HuH-7 (cell line): ENCODE measurements at regions not wholly inside any gene's neighbourhood (a gene's known extent, or its start where the extent isn't known, plus 50 kb on each side); places are given as distances from the start of the nearest gene placed in this dataset.
"Not testable (repeated sequence)": the region's sequence is repeated elsewhere in the genome, so short reads cannot be mapped to it uniquely, and the experiment has no call there.

Source experiments
- DNase-seq: peaks from one replicate; pipeline ENCODE4 v3.0.0; 2011; ENCODE audit warnings: low spot score

DNA sequence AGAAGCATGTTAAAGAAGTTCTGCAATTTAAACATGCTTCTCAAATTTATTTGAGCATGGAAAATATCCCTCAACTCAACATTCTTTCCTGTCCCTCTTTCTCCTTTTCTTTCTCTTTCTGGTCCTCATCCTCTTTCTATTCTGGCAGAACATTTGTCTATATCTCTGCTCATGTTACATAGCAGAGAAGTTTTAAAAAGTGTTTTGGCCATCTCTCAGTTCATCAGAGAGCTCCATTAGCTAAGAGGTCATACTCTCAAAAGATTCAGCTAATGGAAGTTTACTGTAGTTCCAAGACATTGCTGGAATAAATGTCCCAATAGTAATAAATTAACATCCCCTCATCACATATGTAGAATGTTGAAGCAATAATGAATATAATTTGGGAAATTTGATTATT is 53.5 kb downstream of the XCL2 start:
- no peak for DNase-seq

DNA sequence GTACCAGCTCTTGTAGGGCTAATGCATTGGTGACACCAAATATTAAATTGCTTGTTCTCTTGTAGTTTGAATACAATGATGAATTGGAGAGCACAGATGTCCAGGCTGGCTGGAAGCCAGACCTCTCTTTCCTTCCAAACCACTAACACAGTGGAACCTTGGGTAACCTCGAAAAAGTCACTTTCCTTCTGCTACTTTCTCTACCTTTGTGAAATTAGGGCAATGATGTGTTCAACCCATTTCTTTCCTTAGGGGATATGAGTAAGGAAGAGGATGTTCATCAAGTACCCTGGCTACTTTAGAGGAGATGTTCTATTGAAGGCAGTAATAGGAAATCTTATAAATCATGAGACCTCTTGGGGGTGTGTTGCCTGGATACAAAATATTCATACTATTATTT is 55.7 kb downstream of the XCL2 start:
- no peak for DNase-seq

- not testable (repeated sequence) for DNase-seq
Measured at GRCh38 chr1:168486820-168487219, 57.0 kb downstream of the XCL2 start.

DNA sequence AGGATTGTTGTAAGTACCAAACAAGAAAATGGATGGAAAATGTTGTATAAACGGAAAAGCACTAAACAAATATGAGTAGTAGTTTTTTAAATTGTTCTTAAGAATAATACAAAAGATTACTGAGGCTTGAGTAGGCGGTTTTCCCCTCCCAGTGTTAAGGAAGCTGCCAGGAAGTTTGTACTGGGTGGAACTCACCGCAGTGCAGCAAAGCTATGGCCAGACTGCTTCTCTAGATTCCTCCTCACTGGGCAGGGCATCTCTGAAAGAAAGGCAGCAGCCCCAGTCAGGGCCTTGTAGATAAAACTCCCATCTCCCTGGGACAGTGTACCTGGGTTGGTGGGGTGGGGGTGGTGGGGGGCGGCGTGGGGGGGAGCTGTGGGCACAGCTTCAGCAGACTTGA is 58.7 kb downstream of the XCL2 start:
- DNase-seq: no peak

- no peak for DNase-seq
Measured at GRCh38 chr1:168484083-168484482, 59.7 kb downstream of the XCL2 start.

- DNase-seq: no peak
Measured at GRCh38 chr1:168483539-168483938, 60.3 kb downstream of the XCL2 start.

DNA sequence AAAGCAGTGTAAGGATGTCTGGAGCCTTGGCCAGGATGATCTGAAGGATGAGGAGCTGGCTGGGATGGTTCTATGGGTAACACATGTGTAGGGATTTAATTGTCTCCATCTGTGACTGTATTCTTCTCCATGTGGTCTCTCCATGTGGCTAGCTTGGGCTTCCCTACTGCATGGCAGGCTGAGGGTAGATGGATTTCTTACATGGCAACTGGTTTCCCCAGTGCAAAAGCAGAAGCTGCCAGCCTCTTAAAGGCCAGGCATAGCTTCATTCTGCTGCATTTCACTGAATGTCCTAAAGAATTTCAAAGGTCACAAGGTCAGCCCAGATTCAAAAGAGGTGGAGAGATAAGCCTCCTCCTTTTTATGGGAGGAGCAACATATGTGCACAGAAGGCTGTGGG is 61.7 kb downstream of the XCL2 start:
- no peak for DNase-seq

- no peak for DNase-seq
Measured at GRCh38 chr1:168481586-168481985, 62.2 kb downstream of the XCL2 start.

DNA sequence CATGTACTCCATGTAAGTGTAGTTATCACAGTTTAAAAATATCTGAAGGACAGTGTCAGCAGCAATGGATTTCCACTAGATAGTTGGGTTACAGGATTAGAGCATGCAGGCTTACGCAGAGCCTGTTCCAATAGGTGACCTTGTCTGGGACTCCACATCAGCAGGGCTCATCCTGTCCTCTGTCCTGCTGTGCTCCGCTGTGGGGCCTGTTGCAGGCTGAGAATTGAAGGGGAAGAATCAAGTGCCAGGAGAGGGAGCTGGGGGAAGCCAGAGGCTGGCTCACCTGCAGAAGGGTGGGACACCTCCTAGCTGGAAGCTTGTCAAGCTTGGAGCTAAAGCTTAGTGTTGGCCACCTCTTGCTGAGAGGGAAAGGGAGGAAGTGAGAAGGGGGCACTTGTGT is 62.8 kb downstream of the XCL2 start:
- no peak for DNase-seq

GRCh38 chr1:168477792-168478191 is 66.0 kb downstream of the XCL2 start:
- DNase-seq: no peak

GRCh38 chr1:168476588-168477385 is 67.0 kb downstream of the XCL2 start:
- DNase-seq: no peak

DNA sequence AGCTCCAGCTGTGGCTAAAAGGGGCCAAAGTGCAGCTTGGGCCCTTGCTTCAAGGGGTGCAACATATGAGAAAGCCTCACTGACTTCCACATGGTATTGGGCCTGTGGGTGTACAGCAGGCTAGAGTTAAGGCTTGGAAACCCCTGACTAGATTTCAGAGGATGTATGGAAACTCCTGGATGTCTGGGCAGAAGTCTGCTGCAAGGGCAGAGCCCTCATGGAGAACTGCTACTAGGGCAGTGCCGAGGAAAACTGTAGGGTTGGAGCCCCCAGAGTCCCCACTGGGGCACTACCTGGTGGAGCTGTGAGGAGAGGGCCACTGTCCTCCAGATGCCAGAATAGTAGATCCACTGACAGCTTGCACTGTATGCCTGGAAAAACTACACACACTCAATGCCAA is 69.5 kb downstream of the XCL2 start:
- DNase-seq: no peak

- DNase-seq: no peak
Measured at GRCh38 chr1:168473126-168473525, 70.7 kb downstream of the XCL2 start.

DNA sequence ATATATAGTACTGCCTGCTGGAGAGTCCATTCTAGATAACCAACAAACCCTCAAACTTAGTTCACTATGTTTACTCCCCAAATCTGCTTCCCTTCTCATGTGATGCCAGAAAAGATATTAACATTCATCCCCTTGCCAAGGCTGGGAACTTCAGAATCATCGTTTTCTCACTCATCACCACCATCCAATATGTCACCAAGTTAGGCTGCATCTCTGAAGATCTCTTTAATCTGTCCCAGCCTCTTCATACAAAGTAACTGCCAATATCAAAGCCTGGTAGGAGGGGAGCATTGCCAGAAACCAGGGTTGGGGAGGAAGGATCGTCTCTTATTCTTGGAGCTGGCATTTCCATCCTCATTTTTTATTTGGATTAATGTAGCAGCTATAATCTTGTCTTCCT is 71.6 kb downstream of the XCL2 start:
- no peak for DNase-seq

- no peak for DNase-seq
Measured at GRCh38 chr1:168470901-168471431, 72.8 kb downstream of the XCL2 start.

GRCh38 chr1:168469690-168470089 is 74.1 kb downstream of the XCL2 start:
- DNase-seq: no peak

- no peak for DNase-seq
Measured at GRCh38 chr1:168468822-168469221, 75.0 kb downstream of the XCL2 start.

DNA sequence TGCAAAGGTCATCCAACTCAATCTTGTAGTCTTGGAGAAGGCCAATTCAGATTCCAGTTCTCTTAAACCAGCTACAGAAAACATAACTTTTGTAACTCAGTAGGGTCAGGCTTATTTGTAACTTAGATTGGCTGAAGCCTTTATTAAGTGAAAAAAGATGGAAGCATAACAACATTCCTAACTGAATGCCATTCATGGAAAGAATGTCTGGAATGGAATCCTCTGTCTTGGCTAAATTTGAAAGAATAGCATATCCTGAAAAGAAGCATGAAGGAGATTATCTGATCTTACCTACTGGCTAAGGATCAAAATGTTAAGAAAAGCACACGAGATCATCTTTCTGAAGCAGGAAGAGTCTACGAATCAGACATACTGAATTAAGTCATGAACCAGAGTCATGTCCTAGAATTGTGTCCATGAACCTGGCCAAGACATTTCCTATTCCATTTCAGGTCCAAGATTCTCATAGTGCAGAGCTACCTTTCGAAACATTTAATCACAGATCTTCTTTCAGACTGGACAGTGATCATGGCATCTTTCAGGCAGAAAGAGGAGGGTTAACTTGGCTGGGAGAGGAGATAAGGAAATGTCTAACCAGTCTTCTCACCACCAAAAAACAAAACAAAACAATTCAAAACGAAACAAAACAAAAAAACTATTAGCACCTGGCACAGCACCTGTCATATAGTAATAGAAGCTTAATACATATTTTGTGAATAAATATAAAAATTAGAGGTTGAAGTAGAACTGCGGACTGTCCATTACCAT is 75.6 kb downstream of the XCL2 start:
- no peak for DNase-seq

DNA sequence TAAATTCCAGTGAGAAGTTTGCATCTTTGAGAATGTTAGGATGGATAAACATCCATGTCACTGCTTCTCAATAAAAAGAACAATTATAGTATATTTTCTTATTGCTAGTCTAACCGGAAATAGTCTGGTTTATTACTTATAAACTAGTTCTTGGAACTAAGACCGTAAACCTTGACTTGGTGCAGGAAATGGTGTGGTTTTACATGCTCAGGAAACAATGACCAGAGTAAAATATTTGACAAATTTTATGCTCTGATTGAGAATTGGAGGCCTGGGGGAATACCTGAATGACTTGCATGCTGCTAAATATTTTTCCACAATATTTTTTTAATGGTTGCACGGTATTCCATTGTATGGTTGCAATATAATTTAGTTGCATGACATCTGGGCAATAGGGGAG is 76.3 kb downstream of the XCL2 start:
- no peak for DNase-seq

DNA sequence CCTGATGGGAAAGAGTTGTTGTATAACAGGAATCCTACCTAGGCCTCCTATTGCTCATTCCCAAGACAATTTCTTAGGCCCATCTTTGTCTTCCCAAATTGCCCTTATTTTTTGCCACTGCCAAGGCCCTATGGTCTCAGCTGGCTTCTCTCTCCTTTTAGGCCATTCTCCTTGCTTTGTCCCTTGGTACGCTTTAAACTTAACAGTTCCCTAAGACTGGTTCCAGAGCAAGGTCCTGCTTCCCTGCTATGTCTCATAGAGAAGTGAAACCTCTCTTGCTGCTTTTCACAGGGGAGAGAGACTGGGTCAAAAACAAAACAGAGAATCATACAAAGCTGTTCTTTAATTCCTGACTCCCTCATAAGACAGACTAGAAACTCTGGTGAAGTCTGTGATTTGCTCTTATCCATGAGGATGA is 77.1 kb downstream of the XCL2 start:
- no peak for DNase-seq

DNA sequence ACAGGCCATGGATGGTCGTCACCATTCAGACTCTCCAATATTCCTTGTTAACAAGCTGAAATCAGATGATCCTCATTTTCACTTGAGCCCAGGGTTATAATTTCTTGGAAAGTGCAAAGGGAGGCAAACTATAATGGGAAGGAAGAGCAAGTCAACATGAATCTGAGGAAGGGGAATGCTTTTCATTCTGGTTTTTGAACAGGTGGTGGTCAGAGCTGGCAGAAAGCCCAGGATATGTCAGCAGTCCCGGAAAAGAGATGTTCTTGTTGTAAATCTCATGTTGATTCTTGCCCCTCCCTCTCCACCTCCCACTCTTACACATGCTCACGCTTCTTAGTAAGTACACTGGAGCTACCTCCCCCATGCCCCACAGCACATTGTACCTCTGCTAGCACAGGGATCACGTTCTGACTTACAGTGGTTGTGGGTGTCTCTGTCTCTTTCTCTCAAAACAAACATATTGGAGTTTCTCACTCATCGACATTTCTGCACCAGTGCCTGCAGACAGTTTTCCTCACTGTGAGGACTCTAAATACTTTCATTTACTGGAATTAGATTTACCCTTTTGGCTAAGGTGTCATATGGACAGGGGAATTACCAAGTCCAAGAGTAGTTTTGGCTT is 77.6 kb downstream of the XCL2 start:
- peak; percentile 56 for DNase-seq

- DNase-seq: not testable (repeated sequence)
Measured at GRCh38 chr1:168461108-168461507, 82.7 kb downstream of the XCL2 start.

- DNase-seq: not testable (repeated sequence)
Measured at GRCh38 chr1:168457296-168457695, 86.5 kb downstream of the XCL2 start.
